Calu3 (cell line): ENCODE measurements at regions not wholly inside any gene's neighbourhood (a gene's known extent, or its start where the extent isn't known, plus 50 kb on each side); places are given as distances from the start of the nearest gene placed in this dataset.

Experiments
- BruUV-seq: library from RNA; stranded (reverse); fragments of 400-500 nt; replicated peaks from 2 replicates; lab custom pipeline; 2021; lab: Mats Ljungman, UMichigan
- CTCF ChIA-PET: fragments of 300-600 bp; sonication (Branson Sonifier 250); formaldehyde crosslinking; loops from one replicate; lab custom pipeline; 2022; ENCODE audit warnings: antibody characterized with exemption; lab: Charles Lee
- DNase-seq: peaks from one replicate; pipeline ENCODE4 v3.0.0; 2022
- H3K27ac Mint-ChIP-seq: one replicate; pipeline ENCODE4 v1.8.0; 2022; ENCODE audit warnings: mixed read lengths; ENCODE audit not compliant: unreplicated experiment
- H3K27me3 Mint-ChIP-seq: one replicate; pipeline ENCODE4 v1.8.0; 2022; ENCODE audit warnings: mixed read lengths; ENCODE audit not compliant: unreplicated experiment
- H3K36me3 Mint-ChIP-seq: one replicate; pipeline ENCODE4 v1.8.0; 2022; ENCODE audit warnings: mild to moderate bottlenecking, moderate library complexity, mixed read lengths; ENCODE audit not compliant: insufficient read depth, unreplicated experiment
- H3K4me1 Mint-ChIP-seq: one replicate; pipeline ENCODE4 v1.8.0; 2022; ENCODE audit warnings: mild to moderate bottlenecking, low read depth, mixed read lengths; ENCODE audit not compliant: unreplicated experiment
- H3K4me3 Mint-ChIP-seq: one replicate; pipeline ENCODE4 v1.8.0; 2022; ENCODE audit warnings: mild to moderate bottlenecking, low read depth, moderate library complexity, mixed read lengths; ENCODE audit not compliant: unreplicated experiment
- H3K9me3 Mint-ChIP-seq: one replicate; pipeline ENCODE4 v1.8.0; 2022; ENCODE audit warnings: low read depth, mixed read lengths; ENCODE audit not compliant: unreplicated experiment
- CTCF ChIP-seq: fragments of 200-600 bp; IDR thresholded peaks from one replicate; pipeline ENCODE4 v1.8.0; 2022; ENCODE audit warnings: antibody characterized with exemption; ENCODE audit not compliant: unreplicated experiment
- intact Hi-C: fragments of 100-400 bp; cut with micrococcal nuclease; formaldehyde crosslinking; loops from one replicate; pipeline ENCODE4 v1.10.0; 2022; ENCODE audit not compliant: unreplicated experiment

DNA sequence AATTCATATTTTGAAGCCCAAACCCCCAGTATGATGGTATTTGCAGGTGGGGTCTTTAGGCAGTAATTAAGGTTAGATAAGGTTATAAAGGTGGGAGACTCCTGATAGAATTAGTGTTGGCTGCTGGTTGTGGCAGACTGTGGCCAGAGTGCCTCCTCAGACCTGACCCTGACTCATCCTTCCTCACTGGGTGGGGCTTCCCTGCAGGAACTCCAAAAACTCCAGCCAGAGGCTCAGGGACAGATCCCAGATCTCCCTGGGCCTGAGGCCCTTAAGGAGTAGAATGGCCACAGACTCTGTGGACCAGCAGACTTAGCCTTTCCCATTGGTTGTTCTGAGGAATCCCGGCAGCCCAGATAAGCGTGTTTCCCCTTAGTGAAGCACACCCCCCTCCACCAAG is 463.0 kb upstream of the CPEB2 start:
- no peaks in the 10 kb centered on the region for H3K36me3 Mint-ChIP-seq
- H3K4me1 Mint-ChIP-seq = no peaks in the 10 kb centered on the region
- intact Hi-C loops = no loop called here
- no peaks in the 10 kb centered on the region for H3K27me3 Mint-ChIP-seq
- H3K9me3 Mint-ChIP-seq = peaks cover 5% of the 10 kb centered on the region
- DNase-seq = no peak
- TF ChIP-seq CTCF = no peak
- no peak overlapping the region for H3K4me3 Mint-ChIP-seq
- BruUV-seq = no TSS peak
- CTCF ChIA-PET = no interaction called here
- no peak overlapping the region for H3K27ac Mint-ChIP-seq

DNA sequence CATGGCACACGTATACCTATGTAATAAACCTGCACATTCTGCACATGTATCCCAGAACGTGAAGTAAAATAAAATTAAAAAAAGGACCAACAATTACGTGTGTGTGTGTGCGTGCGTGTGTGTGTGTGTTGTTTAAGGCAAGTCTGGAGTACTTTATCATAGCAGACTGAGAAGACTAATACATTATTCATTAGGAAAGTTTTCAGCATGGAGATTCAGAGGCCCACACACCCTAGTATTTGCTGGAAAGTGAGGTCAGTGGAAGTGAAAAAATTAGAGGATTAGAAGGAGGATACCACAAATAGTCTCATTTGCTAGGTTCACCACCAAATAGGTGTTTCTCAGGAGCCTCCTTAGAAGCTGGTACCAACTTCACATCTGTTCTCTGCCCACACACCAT is 457.1 kb upstream of the CPEB2 start:
- intact Hi-C loops = no loop called here
- TF ChIP-seq CTCF = no peak
- Mint-ChIP-seq H3K4me1 (no peaks in the 10 kb centered on the region), H3K36me3 (no peaks in the 10 kb centered on the region), H3K27ac (no peak overlapping the region), H3K27me3 (no peaks in the 10 kb centered on the region), H3K4me3 (no peak overlapping the region), H3K9me3 (peaks cover 7% of the 10 kb centered on the region)
- no TSS peak for BruUV-seq
- CTCF ChIA-PET = no interaction called here
- DNase-seq = no peak

DNA sequence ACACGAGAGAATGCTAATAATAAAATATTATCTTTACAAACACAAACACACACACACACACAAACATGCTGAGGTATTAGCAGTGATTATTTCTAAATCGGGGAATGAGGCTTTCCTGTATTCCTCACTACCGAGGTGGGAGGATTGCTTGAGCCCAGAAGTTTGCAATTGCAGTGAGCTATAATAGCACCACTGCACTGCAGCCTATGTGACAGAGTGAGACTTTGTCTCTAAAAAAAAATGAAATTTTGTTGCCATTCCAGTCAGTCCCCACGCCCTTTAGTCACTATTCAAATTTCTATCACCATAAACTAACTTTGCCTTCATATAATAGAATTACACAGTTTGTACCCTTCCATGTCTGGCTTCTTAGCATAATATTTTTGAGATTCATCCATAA is 456.5 kb upstream of the CPEB2 start:
- H3K27ac Mint-ChIP-seq = no peak overlapping the region
- no peaks in the 10 kb centered on the region for H3K4me1 Mint-ChIP-seq
- no peaks in the 10 kb centered on the region for H3K27me3 Mint-ChIP-seq
- no peak for DNase-seq
- no peak overlapping the region for H3K4me3 Mint-ChIP-seq
- peaks cover 7% of the 10 kb centered on the region for H3K9me3 Mint-ChIP-seq
- no peak for TF ChIP-seq CTCF
- CTCF ChIA-PET = no interaction called here
- no TSS peak for BruUV-seq
- intact Hi-C loops = no loop called here
- H3K36me3 Mint-ChIP-seq = no peaks in the 10 kb centered on the region

GRCh38 chr4:14552119-14552518 is 450.2 kb upstream of the CPEB2 start:
- no peaks in the 10 kb centered on the region for H3K36me3 Mint-ChIP-seq
- peaks cover 2% of the 10 kb centered on the region for H3K9me3 Mint-ChIP-seq
- intact Hi-C loops = no loop called here
- H3K27me3 Mint-ChIP-seq = no peaks in the 10 kb centered on the region
- CTCF ChIA-PET = no interaction called here
- DNase-seq = no peak
- no peak for TF ChIP-seq CTCF
- H3K4me1 Mint-ChIP-seq = no peaks in the 10 kb centered on the region
- BruUV-seq = no TSS peak
- H3K4me3 Mint-ChIP-seq = no peak overlapping the region
- no peak overlapping the region for H3K27ac Mint-ChIP-seq

GRCh38 chr4:14559646-14560045 is 442.6 kb upstream of the CPEB2 start:
- no peak for TF ChIP-seq CTCF
- no TSS peak for BruUV-seq
- Mint-ChIP-seq H3K9me3 (no peaks in the 10 kb centered on the region), H3K27ac (no peak overlapping the region), H3K4me3 (no peak overlapping the region), H3K4me1 (no peaks in the 10 kb centered on the region), H3K27me3 (no peaks in the 10 kb centered on the region), H3K36me3 (no peaks in the 10 kb centered on the region)
- intact Hi-C loops = no loop called here
- CTCF ChIA-PET = no interaction called here
- DNase-seq = no peak
